Retinal pigment epithelial cell (primary cell): ENCODE measurements at regions not wholly inside any gene's neighbourhood (a gene's known extent, or its start where the extent isn't known, plus 50 kb on each side); places are given as distances from the start of the nearest gene placed in this dataset.

Experiments
- DNase-seq: peaks from one replicate; pipeline ENCODE4 v3.0.0-alpha.2; 2010; ENCODE audit warnings: low read depth
- H3K4me3 ChIP-seq: 2 replicates; pipeline ENCODE4 v1.5.1; 2011; ENCODE audit warnings: mild to moderate bottlenecking, low read length, control low read depth, moderate library complexity
- CTCF ChIP-seq: conservative IDR thresholded peaks from 2 replicates; pipeline ENCODE4 v1.5.1; 2011; ENCODE audit warnings: low read depth, low read length, control low read depth, inconsistent platforms

GRCh38 chr7:96427143-96427542, 105.2 kb upstream of the SLC25A13 start:
- no peak overlapping the region for H3K4me3 ChIP-seq
- DNase-seq, result no peak
- no peak for TF ChIP-seq CTCF

- DNase-seq, result no peak
- H3K4me3 ChIP-seq, result no peak overlapping the region
- no peak for TF ChIP-seq CTCF
Measured at GRCh38 chr7:96426685-96427084, 104.8 kb upstream of the SLC25A13 start.

GRCh38 chr7:96426027-96426426, 104.1 kb upstream of the SLC25A13 start:
- no peak overlapping the region for H3K4me3 ChIP-seq
- peak; percentile 55 for DNase-seq
- no peak for TF ChIP-seq CTCF

- no peak overlapping the region for H3K4me3 ChIP-seq
- DNase-seq, result no peak
- TF ChIP-seq CTCF, result no peak
Measured at GRCh38 chr7:96424411-96424810, 102.5 kb upstream of the SLC25A13 start.

- DNase-seq, result no peak
- H3K4me3 ChIP-seq, result no peak overlapping the region
- no peak for TF ChIP-seq CTCF
Measured at GRCh38 chr7:96422388-96422787, 100.5 kb upstream of the SLC25A13 start.

- DNase-seq, result no peak
- no peak overlapping the region for H3K4me3 ChIP-seq
- no peak for TF ChIP-seq CTCF
Measured at GRCh38 chr7:96418581-96418980, 96.7 kb upstream of the SLC25A13 start.

- no peak overlapping the region for H3K4me3 ChIP-seq
- no peak for TF ChIP-seq CTCF
- no peak for DNase-seq
Measured at GRCh38 chr7:96417784-96418183, 95.9 kb upstream of the SLC25A13 start.
